Gastroesophageal sphincter (tissue), 4 donors: ENCODE measurements at regions not wholly inside any gene's neighbourhood (a gene's known extent, or its start where the extent isn't known, plus 50 kb on each side); places are given as distances from the start of the nearest gene placed in this dataset.

Experiments
- ATAC-seq: fragments of 150-250 bp; one replicate; pipeline ENCODE4 v1.9.1; 2016; ENCODE audit warnings: mild to moderate bottlenecking, moderate library complexity
- H3K27ac ChIP-seq, 4 donors: fragments of 200-600 bp; sonication (generic) in 3 of 4; 1 replicate in 3 of 4; 2 replicates in 1 of 4; pipeline ENCODE4 v1.5.1; 2016 to 2019
- H3K27me3 ChIP-seq: fragments of 200-600 bp; sonication (generic); one replicate; pipeline ENCODE4 v1.5.1; 2019
- H3K36me3 ChIP-seq, 2 donors: fragments of 200-600 bp; sonication (generic); one replicate each; pipeline ENCODE4 v1.5.1; 2019; ENCODE audit warnings: control low read depth in 1 of 2
- H3K4me1 ChIP-seq, 3 donors: fragments of 200-600 bp; sonication (generic); 1 replicate in 2 of 3; 2 replicates in 1 of 3; pipeline ENCODE4 v1.5.1; 2016 to 2019; ENCODE audit warnings: control low read depth in 2 of 3
- H3K4me3 ChIP-seq, 2 donors: fragments of 200-600 bp; sonication (generic); one replicate each; pipeline ENCODE4 v1.5.1; 2019; ENCODE audit warnings: mild to moderate bottlenecking in 1 of 2, moderate library complexity in 1 of 2
- H3K9me3 ChIP-seq, 3 donors: fragments of 200-600 bp; sonication (generic); one replicate each; pipeline ENCODE4 v1.5.1; 2017 to 2019; ENCODE audit warnings: control low read depth in 2 of 3
- EP300 ChIP-seq: sonication (generic); formaldehyde crosslinking; IDR thresholded peaks from one replicate; pipeline ENCODE4 v1.6.1; 2017; ENCODE audit warnings: antibody characterized with exemption, mild to moderate bottlenecking
- POLR2A ChIP-seq, 2 donors: fragments of 450-650 bp; IDR thresholded peaks; one replicate each; pipeline ENCODE4 v1.6.1; 2017; ENCODE audit warnings: antibody characterized with exemption in 2 of 2, mild to moderate bottlenecking in 2 of 2, moderate library complexity in 1 of 2
- POLR2AphosphoS5 ChIP-seq: sonication (generic); formaldehyde crosslinking; IDR thresholded peaks from one replicate; pipeline ENCODE4 v1.6.1; 2017; ENCODE audit warnings: antibody characterized with exemption
- WGBS, 2 donors: methylation state at CpG; one replicate each; pipeline ENCODE4 v1.1.5; 2018; ENCODE audit warnings: low coverage in 1 of 2; 5-methylcytosine and 5-hydroxymethylcytosine counted together
- TF ChIP-seq, protein P1 (sequence below), 4 experiments: fragments of 200-600 bp in 2 of 4; fragments of 450-650 bp in 2 of 4; sonication (generic) in 1 of 4; IDR thresholded peaks; one replicate each; pipeline ENCODE4 v1.5.1; 2017 to 2019; ENCODE audit warnings: antibody characterized with exemption in 4 of 4, mild to moderate bottlenecking in 2 of 4, moderate library complexity in 2 of 4

DNA sequence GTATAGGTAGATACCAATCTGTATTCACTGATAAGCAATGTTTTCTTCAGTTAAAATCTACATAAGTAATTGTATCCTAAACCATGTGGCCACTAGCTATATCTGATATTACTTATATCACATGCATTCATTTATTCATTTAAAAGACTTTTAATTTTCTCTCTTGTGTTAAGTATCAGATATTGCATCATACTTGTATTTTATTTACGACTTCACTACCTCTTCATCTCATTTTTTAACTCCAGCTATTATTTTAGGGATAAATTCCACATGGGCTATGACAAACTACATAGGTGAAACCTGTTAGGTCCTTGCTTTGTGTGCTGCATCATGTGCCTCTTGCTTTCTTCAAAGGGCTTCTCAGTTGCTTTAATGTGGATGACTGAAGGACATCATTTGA, 1018.3 kb downstream of the ZPLD1 start:
- TF ChIP-seq POLR2AphosphoS5 (no peak), POLR2A (IDR thresholded peaks at IDR 0.05) (no peak), EP300 (no peak)
- TF ChIP-seq, protein P1, sequence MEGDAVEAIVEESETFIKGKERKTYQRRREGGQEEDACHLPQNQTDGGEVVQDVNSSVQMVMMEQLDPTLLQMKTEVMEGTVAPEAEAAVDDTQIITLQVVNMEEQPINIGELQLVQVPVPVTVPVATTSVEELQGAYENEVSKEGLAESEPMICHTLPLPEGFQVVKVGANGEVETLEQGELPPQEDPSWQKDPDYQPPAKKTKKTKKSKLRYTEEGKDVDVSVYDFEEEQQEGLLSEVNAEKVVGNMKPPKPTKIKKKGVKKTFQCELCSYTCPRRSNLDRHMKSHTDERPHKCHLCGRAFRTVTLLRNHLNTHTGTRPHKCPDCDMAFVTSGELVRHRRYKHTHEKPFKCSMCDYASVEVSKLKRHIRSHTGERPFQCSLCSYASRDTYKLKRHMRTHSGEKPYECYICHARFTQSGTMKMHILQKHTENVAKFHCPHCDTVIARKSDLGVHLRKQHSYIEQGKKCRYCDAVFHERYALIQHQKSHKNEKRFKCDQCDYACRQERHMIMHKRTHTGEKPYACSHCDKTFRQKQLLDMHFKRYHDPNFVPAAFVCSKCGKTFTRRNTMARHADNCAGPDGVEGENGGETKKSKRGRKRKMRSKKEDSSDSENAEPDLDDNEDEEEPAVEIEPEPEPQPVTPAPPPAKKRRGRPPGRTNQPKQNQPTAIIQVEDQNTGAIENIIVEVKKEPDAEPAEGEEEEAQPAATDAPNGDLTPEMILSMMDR (IDR thresholded peaks at IDR 0.05): no peak
- no peaks in the 10 kb centered on the region for H3K27me3 ChIP-seq
- H3K27ac ChIP-seq: no peak overlapping the region
- H3K36me3 ChIP-seq: no peaks in the 10 kb centered on the region
- no peak for ATAC-seq
- 44 to 78% methylated on average over 1 of the region's 1 CpG for WGBS, 2 donors
- H3K9me3 ChIP-seq: peaks cover 0 to 7% (median 0%) of the 10 kb centered on the region in 3 donors
- no peaks in the 10 kb centered on the region for H3K4me1 ChIP-seq
- no peak overlapping the region for H3K4me3 ChIP-seq

DNA sequence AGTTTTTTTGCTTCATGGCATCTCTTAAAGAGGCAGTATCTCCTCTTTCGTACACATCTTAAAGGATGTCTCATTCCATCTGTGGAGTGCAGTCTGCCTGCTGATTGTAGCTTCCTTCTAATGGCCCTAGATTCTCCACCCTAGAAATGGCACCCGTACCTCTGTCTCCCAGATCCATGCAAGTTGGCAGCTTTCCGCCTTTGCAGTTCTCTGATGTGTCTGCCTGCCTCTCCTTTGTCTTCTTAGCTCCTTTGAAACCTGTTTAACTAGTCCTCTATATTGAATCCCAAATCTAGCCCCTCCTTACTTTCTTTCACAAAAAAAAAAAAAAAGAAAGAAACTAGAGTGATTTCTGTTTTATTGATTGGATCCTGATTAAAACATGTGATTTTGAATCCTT, 1025.0 kb downstream of the ZPLD1 start:
- Histone ChIP-seq H3K27me3 (no peaks in the 10 kb centered on the region), H3K4me3 (no peak overlapping the region), H3K9me3 (peaks cover 0 to 6% (median 0%) of the 10 kb centered on the region in 3 donors), H3K4me1 (no peaks in the 10 kb centered on the region), H3K27ac (no peak overlapping the region), H3K36me3 (no peaks in the 10 kb centered on the region)
- TF ChIP-seq POLR2AphosphoS5: no peak
- TF ChIP-seq, protein P1 (IDR thresholded peaks at IDR 0.05): no peak
- no peak for TF ChIP-seq POLR2A (IDR thresholded peaks at IDR 0.05)
- no peak for TF ChIP-seq EP300
- no peak for ATAC-seq
- WGBS, 2 donors: 33 to 97% methylated on average over 1 to 3 of the region's 3 CpGs

DNA sequence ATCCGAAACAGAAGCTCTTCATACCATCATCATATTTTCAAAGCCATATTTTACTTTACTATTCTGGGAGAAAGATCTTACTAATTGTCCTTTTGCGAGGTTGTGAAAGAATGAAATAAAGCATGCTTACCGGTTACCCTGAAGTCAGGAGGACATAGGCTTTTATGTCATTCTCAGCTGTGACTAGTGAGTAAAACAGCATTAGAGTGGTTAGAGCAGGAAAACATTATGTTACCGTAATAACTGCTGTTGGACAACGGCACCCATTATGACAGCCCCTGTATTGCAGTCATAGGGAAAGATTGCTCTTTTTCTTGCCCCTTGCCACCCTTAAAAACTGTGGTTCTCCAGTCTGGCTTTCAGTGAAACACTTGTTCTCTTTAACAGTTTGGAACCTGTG, 1035.7 kb downstream of the ZPLD1 start:
- no peaks in the 10 kb centered on the region for H3K27me3 ChIP-seq
- WGBS, 2 donors: 75 to 83% methylated on average over 5 of the region's 5 CpGs
- H3K4me1 ChIP-seq: no peaks in the 10 kb centered on the region
- no peak for ATAC-seq
- no peaks in the 10 kb centered on the region for H3K9me3 ChIP-seq
- no peaks in the 10 kb centered on the region for H3K36me3 ChIP-seq
- H3K4me3 ChIP-seq: no peak overlapping the region
- no peak for TF ChIP-seq POLR2A (IDR thresholded peaks at IDR 0.05)
- TF ChIP-seq EP300: no peak
- TF ChIP-seq, protein P1 (IDR thresholded peaks at IDR 0.05): no peak
- TF ChIP-seq POLR2AphosphoS5: no peak
- no peak overlapping the region for H3K27ac ChIP-seq

DNA sequence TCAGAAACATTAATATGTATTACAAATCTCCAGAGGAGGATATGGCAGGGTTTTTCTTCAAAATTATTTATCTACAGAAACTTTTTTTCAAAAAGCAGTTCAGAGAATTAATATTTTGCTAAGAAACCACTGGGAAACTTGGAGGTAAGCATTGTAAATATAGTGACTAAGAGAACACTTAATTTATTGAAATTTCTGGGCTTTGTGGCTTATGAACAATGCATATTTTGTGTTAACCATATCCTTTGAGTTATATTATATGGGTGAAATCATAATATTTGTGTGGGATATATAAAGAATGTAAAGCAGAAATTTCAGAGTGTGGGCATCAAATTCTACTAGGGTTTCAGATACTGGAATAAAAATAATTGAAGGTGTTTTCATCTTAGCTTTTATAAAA, 1059.2 kb downstream of the ZPLD1 start:
- Histone ChIP-seq H3K36me3 (no peaks in the 10 kb centered on the region), H3K4me3 (no peak overlapping the region), H3K4me1 (no peaks in the 10 kb centered on the region), H3K27me3 (no peaks in the 10 kb centered on the region), H3K27ac (no peak overlapping the region), H3K9me3 (no peaks in the 10 kb centered on the region)
- ATAC-seq: no peak
- TF ChIP-seq POLR2AphosphoS5 (no peak), EP300 (no peak), POLR2A (IDR thresholded peaks at IDR 0.05) (no peak)
- TF ChIP-seq, protein P1 (IDR thresholded peaks at IDR 0.05): no peak

DNA sequence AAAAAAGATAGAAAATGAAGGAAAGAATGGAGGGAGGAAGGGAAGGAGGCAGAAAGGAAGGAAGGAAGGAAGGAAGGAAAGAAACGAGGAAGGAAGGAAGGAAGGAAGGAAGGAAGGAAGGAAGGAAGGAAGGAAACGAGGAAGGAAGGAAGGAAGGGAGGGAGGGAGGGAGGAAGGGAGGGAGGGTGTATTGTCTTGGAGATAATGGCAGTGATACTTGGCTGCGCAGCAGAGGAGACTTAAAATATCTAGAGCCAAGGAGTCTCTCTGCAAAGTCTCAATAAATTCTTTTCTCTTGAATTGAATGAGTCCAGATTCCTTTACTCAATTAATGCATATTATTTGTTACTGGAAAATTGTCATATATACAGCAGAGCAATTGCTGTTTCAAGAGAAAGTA, 1059.7 kb downstream of the ZPLD1 start:
- Histone ChIP-seq H3K27me3 (no peaks in the 10 kb centered on the region), H3K36me3 (no peaks in the 10 kb centered on the region), H3K4me1 (no peaks in the 10 kb centered on the region), H3K9me3 (no peaks in the 10 kb centered on the region), H3K27ac (no peak overlapping the region), H3K4me3 (no peak overlapping the region)
- TF ChIP-seq EP300 (no peak), POLR2A (IDR thresholded peaks at IDR 0.05) (no peak)
- TF ChIP-seq, protein P1 (IDR thresholded peaks at IDR 0.05): no peak
- no peak for ATAC-seq
- 65 to 93% methylated on average over 3 of the region's 3 CpGs for WGBS, 2 donors
